IMR-90 (cell line): ENCODE measurements at regions not wholly inside any gene's neighbourhood (a gene's known extent, or its start where the extent isn't known, plus 50 kb on each side); places are given as distances from the start of the nearest gene placed in this dataset.

Source experiments
- ATAC-seq: fragments of 200-7000 bp; cut with Tn5 transposase; 2 replicates; pipeline ENCODE4 v1.9.1; 2020; ENCODE audit warnings: low read depth, mild to moderate bottlenecking, moderate library complexity
- BruUV-seq: library from RNA; stranded (reverse); fragments of 400-500 nt; replicated peaks from 2 replicates; lab custom pipeline; 2021; lab: Mats Ljungman, UMichigan
- CTCF ChIA-PET: fragments of 300-600 bp; formaldehyde crosslinking; extraction: SDS; loops from one replicate; lab custom pipeline; 2021; ENCODE audit warnings: antibody characterized with exemption; lab: Yijun Ruan, JAX
- POLR2A ChIA-PET: fragments of 300-600 bp; sonication (Branson Sonifier 250); formaldehyde crosslinking; loops from one replicate; lab custom pipeline; 2022; ENCODE audit warnings: antibody characterized with exemption; ENCODE audit not compliant: unreplicated experiment; lab: Charles Lee
- DNase-seq: peaks from one replicate; pipeline ENCODE4 v3.0.0; 2013
- H2AFZ ChIP-seq: replicated peaks from 2 replicates; pipeline ENCODE3; 2013; ENCODE audit warnings: low read length, mild to moderate bottlenecking; ENCODE audit not compliant: poor library complexity
- H2AK5ac ChIP-seq: 2 replicates; pipeline ENCODE4 v1.6.1; 2013; ENCODE audit warnings: low read depth, low read length, inconsistent platforms
- H2AK9ac ChIP-seq: replicated peaks from 2 replicates; pipeline ENCODE3; 2013; ENCODE audit warnings: mild to moderate bottlenecking, low read depth, low read length, moderate library complexity; ENCODE audit not compliant: poor library complexity
- H2BK120ac ChIP-seq: 2 replicates; pipeline ENCODE4 v1.6.1; 2013; ENCODE audit warnings: low read depth, low read length, inconsistent platforms
- H2BK15ac ChIP-seq: 3 replicates; pipeline ENCODE4 v1.6.1; 2013; ENCODE audit warnings: low read depth, low read length, inconsistent platforms
- H2BK20ac ChIP-seq: 2 replicates; pipeline ENCODE4 v1.6.1; 2013; ENCODE audit warnings: low read depth, mild to moderate bottlenecking, inconsistent platforms, low read length, moderate library complexity
- H2BK5ac ChIP-seq: 2 replicates; pipeline ENCODE4 v1.6.1; 2013; ENCODE audit warnings: mild to moderate bottlenecking, low read depth, low read length, inconsistent platforms; ENCODE audit not compliant: poor library complexity, severe bottlenecking
- H3K14ac ChIP-seq: replicated peaks from 2 replicates; pipeline ENCODE4 v1.6.1; 2013; ENCODE audit warnings: low read depth, low read length, inconsistent platforms
- H3K18ac ChIP-seq: 2 replicates; pipeline ENCODE4 v1.6.1; 2013; ENCODE audit warnings: low read depth, low read length, control low read depth
- H3K23ac ChIP-seq: 2 replicates; pipeline ENCODE4 v1.6.1; 2013; ENCODE audit warnings: low read depth, low read length, inconsistent platforms
- H3K27ac ChIP-seq: 2 replicates; pipeline ENCODE4 v1.5.1; 2013; ENCODE audit warnings: mild to moderate bottlenecking, control low read depth, low read length; ENCODE audit not compliant: insufficient read depth
- H3K27me3 ChIP-seq: 2 replicates; pipeline ENCODE4 v1.6.1; 2013; ENCODE audit warnings: low read length; ENCODE audit not compliant: control insufficient read depth, insufficient read depth
- H3K36me3 ChIP-seq: 2 replicates; pipeline ENCODE4 v1.6.1; 2013; ENCODE audit warnings: low read length, mixed read lengths; ENCODE audit not compliant: control insufficient read depth, insufficient read depth
- H3K4ac ChIP-seq: 2 replicates; pipeline ENCODE4 v1.6.1; 2013; ENCODE audit warnings: low read depth, low read length, inconsistent platforms
- H3K4me1 ChIP-seq: 2 replicates; pipeline ENCODE4 v1.6.1; 2013; ENCODE audit warnings: low read length, mixed read lengths; ENCODE audit not compliant: control insufficient read depth, insufficient read depth
- H3K4me2 ChIP-seq: 2 replicates; pipeline ENCODE4 v1.6.1; 2013; ENCODE audit warnings: low read depth, mild to moderate bottlenecking, control low read depth, low read length, moderate library complexity
- H3K4me3 ChIP-seq: 2 replicates; pipeline ENCODE4 v1.5.1; 2013; ENCODE audit warnings: low read depth, mild to moderate bottlenecking, control low read depth, low read length, moderate library complexity; ENCODE audit not compliant: insufficient read depth
- H3K56ac ChIP-seq: 2 replicates; pipeline ENCODE4 v1.6.1; 2013; ENCODE audit warnings: low read length, inconsistent platforms; ENCODE audit not compliant: insufficient read depth; ENCODE audit errors: extremely low read depth
- H3K79me1 ChIP-seq, 2 experiments: 2 replicates each; pipeline ENCODE4 v1.6.1; 2013; ENCODE audit warnings: low read length in 2 of 2, inconsistent platforms in 1 of 2, low read depth in 1 of 2
- H3K9ac ChIP-seq: 2 replicates; pipeline ENCODE4 v1.6.1; 2013; ENCODE audit warnings: low read depth, low read length, control low read depth
- H3K9me1 ChIP-seq: 2 replicates; pipeline ENCODE4 v1.6.1; 2013; ENCODE audit warnings: low read length, inconsistent platforms; ENCODE audit not compliant: insufficient read depth
- H3K9me3 ChIP-seq: 2 replicates; pipeline ENCODE4 v1.6.1; 2013; ENCODE audit warnings: low read length; ENCODE audit not compliant: control insufficient read depth, insufficient read depth
- H4K20me1 ChIP-seq: 2 replicates; pipeline ENCODE4 v1.6.1; 2013; ENCODE audit warnings: low read length, inconsistent platforms; ENCODE audit not compliant: insufficient read depth
- H4K5ac ChIP-seq: 2 replicates; pipeline ENCODE4 v1.6.1; 2013; ENCODE audit warnings: mild to moderate bottlenecking, low read depth, low read length, control low read depth
- H4K8ac ChIP-seq, 2 experiments: 2 replicates each; pipeline ENCODE4 v1.6.1; 2013; ENCODE audit warnings: low read depth in 2 of 2, low read length in 2 of 2, control low read depth in 1 of 2, inconsistent platforms in 1 of 2
- H4K91ac ChIP-seq: 2 replicates; pipeline ENCODE4 v1.6.1; 2013; ENCODE audit warnings: low read depth, low read length, inconsistent platforms; ENCODE audit not compliant: insufficient read depth
- MAFK ChIP-seq: IDR thresholded peaks from 2 replicates; pipeline ENCODE4 v1.6.1; 2012; ENCODE audit warnings: low read depth, low read length, improper control_type of control experiment
- SMC3 ChIP-seq: fragments of 150-350 bp; IDR thresholded peaks from 2 replicates; pipeline ENCODE4 v1.6.1; 2016; ENCODE audit warnings: low read depth, mild to moderate bottlenecking, antibody characterized with exemption, low read length, moderate library complexity
- dilution Hi-C: fragments of 300-500 bp; cut with HindIII; formaldehyde crosslinking; loops from one replicate; pipeline ENCODE4 v1.14.3; 2018; ENCODE audit warnings: low sequenced_read_pairs; ENCODE audit not compliant: unreplicated experiment
- in situ Hi-C: fragments of 300-500 bp; cut with MboI; formaldehyde crosslinking; loops from 3 replicates; pipeline ENCODE4 v1.14.3; 2019; ENCODE audit warnings: low sequenced_read_pairs, inconsistent platforms, mixed read lengths
- intact Hi-C: fragments of 100-400 bp; cut with micrococcal nuclease; formaldehyde crosslinking; loops from 2 replicates; pipeline ENCODE4 v1.10.0; 2022

DNA sequence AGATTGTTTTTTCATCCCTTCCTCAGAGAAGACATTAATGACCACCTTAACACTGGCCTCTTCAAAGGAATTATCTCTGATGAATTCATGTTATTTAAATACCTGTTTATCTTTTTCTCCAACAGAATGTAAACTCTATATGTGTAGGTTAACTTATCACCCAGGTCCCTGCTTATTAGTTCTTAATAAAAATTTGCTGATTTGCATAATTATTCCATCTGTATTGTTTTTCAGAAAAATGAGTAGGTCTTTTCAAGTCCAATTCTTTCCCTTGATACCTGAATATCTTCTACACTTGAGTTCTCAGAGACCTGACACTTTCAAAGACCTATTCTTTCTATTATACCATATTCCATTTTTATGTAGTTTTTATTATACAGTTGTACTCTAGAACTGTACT is 886.7 kb upstream of the TMPRSS15 start:
- ChIA-PET POLR2A (no interaction called here), CTCF (no interaction called here)
- Histone ChIP-seq H4K91ac (no peak overlapping the region), H4K8ac (no peak overlapping the region), H3K4ac (no peak overlapping the region), H2BK120ac (no peak overlapping the region), H3K79me1 (no peaks in the 10 kb centered on the region), H3K14ac (no peak overlapping the region), H4K20me1 (no peaks in the 10 kb centered on the region), H2AFZ (no peak overlapping the region), H3K18ac (no peak overlapping the region), H3K9ac (no peak overlapping the region), H2BK15ac (no peak overlapping the region), H3K9me3 (no peaks in the 10 kb centered on the region), H2AK5ac (no peak overlapping the region), H3K4me3 (no peak overlapping the region), H3K4me1 (no peaks in the 10 kb centered on the region), H3K4me2 (no peak overlapping the region), H3K27me3 (no peaks in the 10 kb centered on the region), H3K9me1 (no peaks in the 10 kb centered on the region), H2BK5ac (no peak overlapping the region), H2AK9ac (no peak overlapping the region), H3K23ac (no peak overlapping the region), H3K56ac (no peak overlapping the region), H4K5ac (no peak overlapping the region), H3K36me3 (no peaks in the 10 kb centered on the region), H2BK20ac (no peak overlapping the region), H3K27ac (no peak overlapping the region)
- ATAC-seq (no peak), DNase-seq (no peak)
- BruUV-seq, result no TSS peak
- in situ Hi-C loops, result no loop called here
- TF ChIP-seq MAFK, result 0 out of 2 replicates have a peak, but pooled peaks have one; percentile 6
- no peak for TF ChIP-seq SMC3
- intact Hi-C loops, result no loop called here
- dilution Hi-C loops, result no loop called here
